ENCODE measurements at regions not wholly inside any gene's neighbourhood (a gene's known extent, or its start where the extent isn't known, plus 50 kb on each side); places are given as distances from the start of the nearest gene placed in this dataset.

DNA sequence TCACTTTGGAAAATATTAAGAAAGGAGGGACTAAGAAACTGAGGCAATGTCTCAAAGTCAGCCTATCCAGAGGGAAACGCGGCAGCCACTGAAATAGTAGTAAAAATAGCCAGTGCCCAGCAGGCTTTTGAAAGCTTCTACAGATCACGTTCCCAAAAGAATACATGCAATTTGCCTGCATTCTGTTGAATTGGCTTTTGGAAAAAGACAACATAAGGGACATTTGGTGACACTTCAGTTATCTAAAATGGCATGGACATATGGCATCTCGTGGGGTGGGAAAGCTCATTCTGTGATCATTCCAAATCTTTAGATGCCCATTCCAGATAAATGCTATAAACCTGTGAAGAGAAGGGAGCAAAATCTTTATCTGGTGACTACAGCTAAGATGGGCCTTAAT, 82.8 kb upstream of the PDE1C start:
- no peaks in the 10 kb centered on the region for H3K36me3 ChIP-seq (ENCODE audit: insufficient read depth, low read length)
- no peak overlapping the region for H3K27ac ChIP-seq (ENCODE audit: low read depth, low read length, poor library complexity, severe bottlenecking)
- POLR2A ChIA-PET: no interaction called here
- intact Hi-C loops (cut with micrococcal nuclease; ENCODE audit: unreplicated experiment): no loop called here
- H3K4me1 ChIP-seq (ENCODE audit: insufficient read depth, low read length, poor library complexity, severe bottlenecking): no peaks in the 10 kb centered on the region
- no TSS peak for BruUV-seq (replicated peaks)
- H3K79me2 ChIP-seq (ENCODE audit: insufficient read depth, low read depth, low read length): no peaks in the 10 kb centered on the region
- no peak overlapping the region for H3K4me2 ChIP-seq (ENCODE audit: low read length)
- H3K9me3 ChIP-seq (ENCODE audit: low read length): no peaks in the 10 kb centered on the region
- H2AFZ ChIP-seq (ENCODE audit: low read length): no peak overlapping the region
- CTCF ChIA-PET (ENCODE audit: unreplicated experiment): no interaction called here
- H3K9me2 ChIP-seq (ENCODE audit: insufficient read depth, low read length): no peaks in the 10 kb centered on the region
- TF ChIP-seq, protein P1, sequence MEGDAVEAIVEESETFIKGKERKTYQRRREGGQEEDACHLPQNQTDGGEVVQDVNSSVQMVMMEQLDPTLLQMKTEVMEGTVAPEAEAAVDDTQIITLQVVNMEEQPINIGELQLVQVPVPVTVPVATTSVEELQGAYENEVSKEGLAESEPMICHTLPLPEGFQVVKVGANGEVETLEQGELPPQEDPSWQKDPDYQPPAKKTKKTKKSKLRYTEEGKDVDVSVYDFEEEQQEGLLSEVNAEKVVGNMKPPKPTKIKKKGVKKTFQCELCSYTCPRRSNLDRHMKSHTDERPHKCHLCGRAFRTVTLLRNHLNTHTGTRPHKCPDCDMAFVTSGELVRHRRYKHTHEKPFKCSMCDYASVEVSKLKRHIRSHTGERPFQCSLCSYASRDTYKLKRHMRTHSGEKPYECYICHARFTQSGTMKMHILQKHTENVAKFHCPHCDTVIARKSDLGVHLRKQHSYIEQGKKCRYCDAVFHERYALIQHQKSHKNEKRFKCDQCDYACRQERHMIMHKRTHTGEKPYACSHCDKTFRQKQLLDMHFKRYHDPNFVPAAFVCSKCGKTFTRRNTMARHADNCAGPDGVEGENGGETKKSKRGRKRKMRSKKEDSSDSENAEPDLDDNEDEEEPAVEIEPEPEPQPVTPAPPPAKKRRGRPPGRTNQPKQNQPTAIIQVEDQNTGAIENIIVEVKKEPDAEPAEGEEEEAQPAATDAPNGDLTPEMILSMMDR (conservative IDR thresholded peaks at IDR 0.05; ENCODE audit: low read length): no peak
- TF ChIP-seq EZH2phosphoT487 (IDR thresholded peaks at IDR 0.05; ENCODE audit: borderline replicate concordance, low read depth, low read length): no peak
- no peak for DNase-seq (ENCODE audit: low spot score)
- H4K20me1 ChIP-seq (ENCODE audit: insufficient read depth, low read length): no peaks in the 10 kb centered on the region
- no peak overlapping the region for H3K4me3 ChIP-seq (ENCODE audit: low read depth, low read length, poor library complexity, severe bottlenecking)

- Histone ChIP-seq H3K9me3 (ENCODE audit: low read length) (no peaks in the 10 kb centered on the region), H2AFZ (ENCODE audit: low read length) (no peak overlapping the region), H3K4me3 (ENCODE audit: low read depth, low read length, poor library complexity, severe bottlenecking) (no peak overlapping the region), H3K9me2 (ENCODE audit: insufficient read depth, low read length) (no peaks in the 10 kb centered on the region), H3K27ac (ENCODE audit: low read depth, low read length, poor library complexity, severe bottlenecking) (no peak overlapping the region), H3K36me3 (ENCODE audit: insufficient read depth, low read length) (no peaks in the 10 kb centered on the region), H3K4me2 (ENCODE audit: low read length) (no peak overlapping the region), H3K79me2 (ENCODE audit: insufficient read depth, low read depth, low read length) (no peaks in the 10 kb centered on the region), H3K4me1 (ENCODE audit: insufficient read depth, low read length, poor library complexity, severe bottlenecking) (no peaks in the 10 kb centered on the region), H4K20me1 (ENCODE audit: insufficient read depth, low read length) (no peaks in the 10 kb centered on the region)
- CTCF ChIA-PET (ENCODE audit: unreplicated experiment): no interaction called here
- POLR2A ChIA-PET: no interaction called here
- DNase-seq (ENCODE audit: low spot score): no peak
- no TSS peak for BruUV-seq (replicated peaks)
- TF ChIP-seq, protein P1 (conservative IDR thresholded peaks at IDR 0.05; ENCODE audit: low read length): no peak
- TF ChIP-seq EZH2phosphoT487 (IDR thresholded peaks at IDR 0.05; ENCODE audit: borderline replicate concordance, low read depth, low read length): no peak
- intact Hi-C loops (cut with micrococcal nuclease; ENCODE audit: unreplicated experiment): no loop called here
Observed at GRCh38 chr7:32152576-32152975, 82.4 kb upstream of the PDE1C start.

GRCh38 chr7:32150589-32150988, 80.4 kb upstream of the PDE1C start:
- Histone ChIP-seq H3K9me3 (ENCODE audit: low read length) (no peaks in the 10 kb centered on the region), H3K79me2 (ENCODE audit: insufficient read depth, low read depth, low read length) (no peaks in the 10 kb centered on the region), H3K9me2 (ENCODE audit: insufficient read depth, low read length) (no peaks in the 10 kb centered on the region), H3K4me2 (ENCODE audit: low read length) (no peak overlapping the region), H3K27ac (ENCODE audit: low read depth, low read length, poor library complexity, severe bottlenecking) (no peak overlapping the region), H3K4me3 (ENCODE audit: low read depth, low read length, poor library complexity, severe bottlenecking) (no peak overlapping the region), H2AFZ (ENCODE audit: low read length) (no peak overlapping the region), H3K4me1 (ENCODE audit: insufficient read depth, low read length, poor library complexity, severe bottlenecking) (no peaks in the 10 kb centered on the region), H3K36me3 (ENCODE audit: insufficient read depth, low read length) (no peaks in the 10 kb centered on the region), H4K20me1 (ENCODE audit: insufficient read depth, low read length) (no peaks in the 10 kb centered on the region)
- TF ChIP-seq EZH2phosphoT487 (IDR thresholded peaks at IDR 0.05; ENCODE audit: borderline replicate concordance, low read depth, low read length): no peak
- TF ChIP-seq, protein P1 (conservative IDR thresholded peaks at IDR 0.05; ENCODE audit: low read length): no peak
- intact Hi-C loops (cut with micrococcal nuclease; ENCODE audit: unreplicated experiment): no loop called here
- no TSS peak for BruUV-seq (replicated peaks)
- no peak for DNase-seq (ENCODE audit: low spot score)
- ChIA-PET CTCF (ENCODE audit: unreplicated experiment) (no interaction called here), POLR2A (no interaction called here)
